Lower leg skin (tissue), 3 donors: ENCODE measurements at regions not wholly inside any gene's neighbourhood (a gene's known extent, or its start where the extent isn't known, plus 50 kb on each side); places are given as distances from the start of the nearest gene placed in this dataset.

Experiments used
- CTCF ChIP-seq, 3 donors: fragments of 450-650 bp; IDR thresholded peaks; one replicate each; pipeline ENCODE4 v1.5.1; 2016; ENCODE audit warnings: antibody characterized with exemption in 3 of 3, mild to moderate bottlenecking in 3 of 3, moderate library complexity in 2 of 3
- POLR2A ChIP-seq, 2 donors: fragments of 450-650 bp; IDR thresholded peaks; one replicate each; pipeline ENCODE4 v1.6.1; 2016 to 2017; ENCODE audit warnings: antibody characterized with exemption in 2 of 2, mild to moderate bottlenecking in 1 of 2, moderate library complexity in 1 of 2

- TF ChIP-seq CTCF (IDR thresholded peaks at IDR 0.05) (no peak), POLR2A (IDR thresholded peaks at IDR 0.05) (no peak)
Measured at GRCh38 chr4:77384094-77384493, 221.5 kb upstream of the CXCL13 start.
